ENCODE measurements at regions not wholly inside any gene's neighbourhood (a gene's known extent, or its start where the extent isn't known, plus 50 kb on each side); places are given as distances from the start of the nearest gene placed in this dataset.

GRCh38 chr2:221876016-221876415 lies 303.9 kb upstream of the EPHA4 start:
- Histone ChIP-seq H3K27me3 (ENCODE audit: insufficient read depth, poor library complexity, severe bottlenecking) (no peaks in the 10 kb centered on the region), H3K4me3 (replicated peaks; ENCODE audit: insufficient read depth, low read length) (no peak overlapping the region), H3K27ac (replicated peaks) (no peak overlapping the region)
- TF ChIP-seq REST (IDR thresholded peaks at IDR 0.05; ENCODE audit: insufficient replicate concordance, low read depth), result no peak
- no peak for TF ChIP-seq CTCF (IDR thresholded peaks at IDR 0.05; ENCODE audit: insufficient read depth, low read length)
- TF ChIP-seq SPI1 (IDR thresholded peaks at IDR 0.05; ENCODE audit: borderline replicate concordance, low read depth), result no peak
- no peak for TF ChIP-seq GABPA (IDR thresholded peaks at IDR 0.05; ENCODE audit: low read depth)
- no peak for TF ChIP-seq POLR2AphosphoS5 (IDR thresholded peaks at IDR 0.05; ENCODE audit: low read depth)
- no peak for DNase-seq (ENCODE audit: low read depth in 1 of 2, low spot score in 1 of 2)

- no peaks in the 10 kb centered on the region for H3K27me3 ChIP-seq (ENCODE audit: insufficient read depth, poor library complexity, severe bottlenecking)
- no peak for TF ChIP-seq POLR2AphosphoS5 (IDR thresholded peaks at IDR 0.05; ENCODE audit: low read depth)
- no peak for DNase-seq (ENCODE audit: low read depth in 1 of 2, low spot score in 1 of 2)
- no peak overlapping the region for H3K4me3 ChIP-seq (replicated peaks; ENCODE audit: insufficient read depth, low read length)
- no peak overlapping the region for H3K27ac ChIP-seq (replicated peaks)
Measured at GRCh38 chr2:221874444-221874843, 302.3 kb upstream of the EPHA4 start.

GRCh38 chr2:221857719-221858118 lies 285.6 kb upstream of the EPHA4 start:
- Histone ChIP-seq H3K27ac (replicated peaks) (no peak overlapping the region), H3K4me3 (replicated peaks; ENCODE audit: insufficient read depth, low read length) (no peak overlapping the region), H3K27me3 (ENCODE audit: insufficient read depth, poor library complexity, severe bottlenecking) (no peaks in the 10 kb centered on the region)
- TF ChIP-seq SPI1 (IDR thresholded peaks at IDR 0.05; ENCODE audit: borderline replicate concordance, low read depth), result no peak
- TF ChIP-seq POLR2AphosphoS5 (IDR thresholded peaks at IDR 0.05; ENCODE audit: low read depth), result no peak
- TF ChIP-seq CTCF (IDR thresholded peaks at IDR 0.05; ENCODE audit: insufficient read depth, low read length), result no peak
- DNase-seq (ENCODE audit: low read depth in 1 of 2, low spot score in 1 of 2), result no peak

- TF ChIP-seq POLR2AphosphoS5 (IDR thresholded peaks at IDR 0.05; ENCODE audit: low read depth) (no peak), REST (IDR thresholded peaks at IDR 0.05; ENCODE audit: insufficient replicate concordance, low read depth) (no peak), GABPA (IDR thresholded peaks at IDR 0.05; ENCODE audit: low read depth) (no peak), SPI1 (IDR thresholded peaks at IDR 0.05; ENCODE audit: borderline replicate concordance, low read depth) (no peak), CTCF (IDR thresholded peaks at IDR 0.05; ENCODE audit: insufficient read depth, low read length) (no peak)
- Histone ChIP-seq H3K4me3 (replicated peaks; ENCODE audit: insufficient read depth, low read length) (no peak overlapping the region), H3K27me3 (ENCODE audit: insufficient read depth, poor library complexity, severe bottlenecking) (no peaks in the 10 kb centered on the region), H3K27ac (replicated peaks) (no peak overlapping the region)
- DNase-seq (ENCODE audit: low read depth in 1 of 2, low spot score in 1 of 2), result no peak
Measured at GRCh38 chr2:221853297-221853696, 281.2 kb upstream of the EPHA4 start.
